GM12864 (cell line): ENCODE measurements at regions not wholly inside any gene's neighbourhood (a gene's known extent, or its start where the extent isn't known, plus 50 kb on each side); places are given as distances from the start of the nearest gene placed in this dataset.

Source experiments
- DNase-seq: peaks from one replicate; pipeline ENCODE4 v3.0.0-alpha.2; 2011; ENCODE audit warnings: low read depth
- H3K4me3 ChIP-seq: 2 replicates; pipeline ENCODE4 v1.5.1; 2011; ENCODE audit warnings: mild to moderate bottlenecking, low read depth, low read length, control low read depth
- TF ChIP-seq, protein P1 (sequence below): IDR thresholded peaks from 2 replicates; pipeline ENCODE4 v1.5.1; 2011; ENCODE audit warnings: low read depth, mild to moderate bottlenecking, moderate library complexity, low read length, control low read depth, inconsistent platforms; ENCODE audit errors: missing control alignments

DNA sequence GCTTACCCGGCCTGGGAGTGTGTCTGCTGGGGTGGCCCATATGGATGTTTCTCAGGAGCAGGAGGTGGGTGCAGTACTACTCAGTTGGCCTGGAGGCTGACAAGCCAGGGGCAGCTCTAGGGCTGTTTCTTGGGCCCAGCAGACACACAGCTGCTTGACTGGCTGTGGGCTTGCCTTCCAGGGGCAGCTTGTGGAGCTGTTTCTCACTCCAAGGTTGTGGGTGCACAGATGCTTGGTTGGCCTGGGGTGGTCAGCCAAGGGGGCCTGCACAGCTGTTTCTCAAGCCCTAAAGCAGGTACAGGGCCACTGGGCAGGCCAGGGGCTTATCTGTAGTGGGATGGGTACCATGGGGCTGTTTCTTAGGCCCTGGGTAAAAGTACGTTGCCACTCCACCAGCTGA is 1078.1 kb upstream of the ADGRL2 start:
- DNase-seq, result no peak
- TF ChIP-seq, protein P1, sequence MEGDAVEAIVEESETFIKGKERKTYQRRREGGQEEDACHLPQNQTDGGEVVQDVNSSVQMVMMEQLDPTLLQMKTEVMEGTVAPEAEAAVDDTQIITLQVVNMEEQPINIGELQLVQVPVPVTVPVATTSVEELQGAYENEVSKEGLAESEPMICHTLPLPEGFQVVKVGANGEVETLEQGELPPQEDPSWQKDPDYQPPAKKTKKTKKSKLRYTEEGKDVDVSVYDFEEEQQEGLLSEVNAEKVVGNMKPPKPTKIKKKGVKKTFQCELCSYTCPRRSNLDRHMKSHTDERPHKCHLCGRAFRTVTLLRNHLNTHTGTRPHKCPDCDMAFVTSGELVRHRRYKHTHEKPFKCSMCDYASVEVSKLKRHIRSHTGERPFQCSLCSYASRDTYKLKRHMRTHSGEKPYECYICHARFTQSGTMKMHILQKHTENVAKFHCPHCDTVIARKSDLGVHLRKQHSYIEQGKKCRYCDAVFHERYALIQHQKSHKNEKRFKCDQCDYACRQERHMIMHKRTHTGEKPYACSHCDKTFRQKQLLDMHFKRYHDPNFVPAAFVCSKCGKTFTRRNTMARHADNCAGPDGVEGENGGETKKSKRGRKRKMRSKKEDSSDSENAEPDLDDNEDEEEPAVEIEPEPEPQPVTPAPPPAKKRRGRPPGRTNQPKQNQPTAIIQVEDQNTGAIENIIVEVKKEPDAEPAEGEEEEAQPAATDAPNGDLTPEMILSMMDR, result no peak
- H3K4me3 ChIP-seq, result no peak overlapping the region

DNA sequence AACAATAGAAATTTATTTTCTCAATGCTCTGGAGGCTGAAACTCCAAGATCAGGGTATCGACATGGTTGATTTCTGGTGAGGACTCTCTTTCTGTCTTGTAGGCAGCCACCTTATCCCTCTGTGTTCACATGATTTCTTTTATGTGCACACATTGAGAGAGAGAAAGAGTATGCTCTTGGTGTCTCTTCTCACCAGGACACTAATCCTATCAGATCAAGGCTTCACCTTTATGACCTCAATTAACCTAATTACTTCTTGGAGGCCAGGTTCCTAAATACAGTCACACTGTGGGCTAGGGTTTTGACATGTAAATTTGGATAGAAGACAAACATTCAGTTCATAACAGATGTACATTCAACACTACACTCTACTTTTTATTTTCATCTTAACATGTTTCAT is 1094.2 kb upstream of the ADGRL2 start:
- TF ChIP-seq, protein P1, result no peak
- no peak overlapping the region for H3K4me3 ChIP-seq
- no peak for DNase-seq

DNA sequence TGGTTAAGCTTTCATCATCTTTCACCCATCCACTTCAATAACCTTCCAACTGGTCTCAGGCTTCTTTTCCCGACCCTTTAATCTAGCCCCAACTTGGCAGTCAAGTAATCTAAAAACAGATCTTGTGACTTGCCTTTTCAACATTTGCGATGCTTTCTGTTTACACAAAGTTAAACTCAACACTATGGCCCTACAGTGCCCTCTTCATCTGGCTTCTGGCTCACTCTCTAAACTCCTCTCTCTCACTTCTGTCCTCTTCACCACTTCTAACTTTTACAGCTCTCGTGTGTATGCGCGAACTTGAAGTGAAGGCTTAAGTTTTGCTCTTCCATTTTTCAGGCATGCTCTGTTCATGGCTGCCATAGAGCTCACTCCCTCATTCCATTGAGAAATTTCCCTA is 1122.3 kb upstream of the ADGRL2 start:
- DNase-seq, result no peak
- H3K4me3 ChIP-seq, result no peak overlapping the region
- TF ChIP-seq, protein P1, result no peak

DNA sequence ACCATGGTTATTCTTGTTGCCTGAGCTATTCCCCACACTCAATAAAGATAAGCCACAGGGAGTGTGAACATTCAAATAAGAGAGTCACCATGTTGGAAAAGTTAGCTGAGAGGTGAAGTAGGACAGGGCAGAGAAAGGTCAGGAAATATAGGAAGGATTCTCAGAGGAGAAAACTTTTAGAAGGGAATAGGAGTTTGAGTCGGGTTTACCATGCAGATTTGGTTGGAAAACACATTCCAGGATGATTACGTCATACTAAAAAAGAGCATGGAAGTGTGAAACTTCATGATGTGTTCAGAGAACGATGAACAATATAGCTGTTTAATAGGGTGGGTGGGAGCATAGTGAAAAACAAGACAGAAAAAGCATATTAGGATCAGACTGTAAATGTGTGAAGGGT is 1125.3 kb upstream of the ADGRL2 start:
- no peak for DNase-seq
- TF ChIP-seq, protein P1, result no peak

DNA sequence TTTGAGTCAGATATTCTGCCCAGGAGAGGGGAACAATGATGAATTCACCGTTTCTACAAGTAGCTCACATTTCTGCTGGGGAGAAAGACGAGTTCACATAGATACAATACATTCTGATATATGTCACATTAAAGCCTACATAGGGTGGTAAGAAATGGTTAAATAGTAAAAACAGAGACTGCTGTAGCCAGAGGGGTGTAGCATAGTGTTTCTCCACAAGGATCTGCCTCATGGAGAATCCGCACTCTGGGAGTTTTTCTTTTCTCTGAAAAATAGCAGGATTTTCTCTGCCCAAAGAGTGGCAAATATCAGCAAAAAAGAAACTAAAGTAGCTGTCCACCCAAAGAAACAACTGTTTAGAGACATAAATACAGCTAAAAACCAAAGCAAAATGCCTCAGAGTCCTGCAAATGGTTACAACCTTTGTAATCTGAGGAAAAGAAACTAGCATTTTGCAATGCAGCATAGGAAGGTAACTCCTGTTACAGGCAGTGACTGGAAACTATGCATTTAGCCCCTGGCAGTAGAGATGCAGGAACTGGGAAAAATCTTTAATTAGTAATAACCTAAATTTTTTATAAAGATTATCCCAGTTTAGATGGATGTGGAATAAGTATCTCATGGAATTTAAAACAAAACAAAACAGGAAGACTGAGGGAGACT is 1126.7 kb upstream of the ADGRL2 start:
- TF ChIP-seq, protein P1, result no peak
- no peak for DNase-seq
- no peak overlapping the region for H3K4me3 ChIP-seq

More for the DNA sequence above, 1125.3 kb upstream of the ADGRL2 start:
- no peak overlapping the region for H3K4me3 ChIP-seq

DNA sequence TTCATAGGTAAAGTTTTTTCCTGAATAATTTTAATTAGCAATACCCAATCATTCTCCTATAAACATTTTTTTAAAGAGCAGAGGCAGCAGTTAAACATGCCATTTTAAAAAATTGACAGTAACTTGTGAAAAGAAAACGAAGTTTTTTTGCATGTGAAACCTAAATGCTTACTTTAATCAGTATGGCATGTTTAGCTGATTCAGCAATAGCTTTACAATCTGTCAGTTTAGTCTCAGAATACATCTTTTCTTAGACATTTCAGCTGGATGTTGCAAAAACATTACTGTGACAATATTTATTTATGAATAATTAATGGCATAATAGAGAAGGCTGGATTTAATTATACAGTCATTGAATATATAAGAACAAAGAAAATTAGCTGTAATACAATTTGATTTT is 1132.4 kb upstream of the ADGRL2 start:
- no peak for DNase-seq
- no peak overlapping the region for H3K4me3 ChIP-seq
- TF ChIP-seq, protein P1, result no peak

DNA sequence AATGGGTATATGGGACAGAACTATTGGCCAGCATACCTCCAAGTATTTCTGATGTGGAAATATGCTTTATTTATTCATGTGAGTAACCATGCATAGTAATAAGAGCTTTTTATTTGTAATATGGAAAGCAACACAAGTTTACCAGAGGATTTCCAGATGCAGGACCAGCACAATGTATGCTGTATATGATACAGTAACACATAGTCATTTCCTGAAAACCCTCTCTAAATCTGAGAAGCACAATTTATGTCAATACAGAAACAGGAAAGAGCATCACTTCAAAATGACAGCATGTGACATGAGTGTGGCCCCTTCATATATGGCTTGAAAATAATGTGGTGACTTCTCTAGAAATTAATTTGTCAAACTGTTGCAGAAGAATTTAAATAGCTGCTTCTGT is 1134.7 kb upstream of the ADGRL2 start:
- TF ChIP-seq, protein P1, result no peak

More for the DNA sequence above, 1134.7 kb upstream of the ADGRL2 start:
- no peak for DNase-seq
- no peak overlapping the region for H3K4me3 ChIP-seq
